ENCODE measurements at regions not wholly inside any gene's neighbourhood (a gene's known extent, or its start where the extent isn't known, plus 50 kb on each side); places are given as distances from the start of the nearest gene placed in this dataset.

DNA sequence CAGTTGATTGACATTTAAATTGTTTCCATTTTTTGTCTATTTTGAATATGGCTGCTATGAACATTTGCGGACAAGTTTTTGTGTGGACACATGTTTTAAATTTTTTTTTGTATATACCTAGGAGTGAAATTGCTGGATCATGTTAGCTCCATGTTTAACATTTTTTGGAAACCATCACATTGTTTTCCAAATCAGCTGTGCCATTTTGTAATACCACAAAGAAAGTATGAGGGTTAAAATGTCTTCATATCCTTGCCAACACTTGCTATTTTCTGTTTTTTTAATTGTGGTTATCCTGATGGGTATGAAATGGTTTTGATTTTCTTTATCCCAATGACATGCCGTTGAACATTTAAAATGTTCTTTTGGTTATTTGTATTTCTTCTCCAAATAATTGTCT is 52.1 kb downstream of the CARTPT start:
- no peak for TF ChIP-seq POLR2A (IDR thresholded peaks at IDR 0.05)
- TF ChIP-seq, protein P1, sequence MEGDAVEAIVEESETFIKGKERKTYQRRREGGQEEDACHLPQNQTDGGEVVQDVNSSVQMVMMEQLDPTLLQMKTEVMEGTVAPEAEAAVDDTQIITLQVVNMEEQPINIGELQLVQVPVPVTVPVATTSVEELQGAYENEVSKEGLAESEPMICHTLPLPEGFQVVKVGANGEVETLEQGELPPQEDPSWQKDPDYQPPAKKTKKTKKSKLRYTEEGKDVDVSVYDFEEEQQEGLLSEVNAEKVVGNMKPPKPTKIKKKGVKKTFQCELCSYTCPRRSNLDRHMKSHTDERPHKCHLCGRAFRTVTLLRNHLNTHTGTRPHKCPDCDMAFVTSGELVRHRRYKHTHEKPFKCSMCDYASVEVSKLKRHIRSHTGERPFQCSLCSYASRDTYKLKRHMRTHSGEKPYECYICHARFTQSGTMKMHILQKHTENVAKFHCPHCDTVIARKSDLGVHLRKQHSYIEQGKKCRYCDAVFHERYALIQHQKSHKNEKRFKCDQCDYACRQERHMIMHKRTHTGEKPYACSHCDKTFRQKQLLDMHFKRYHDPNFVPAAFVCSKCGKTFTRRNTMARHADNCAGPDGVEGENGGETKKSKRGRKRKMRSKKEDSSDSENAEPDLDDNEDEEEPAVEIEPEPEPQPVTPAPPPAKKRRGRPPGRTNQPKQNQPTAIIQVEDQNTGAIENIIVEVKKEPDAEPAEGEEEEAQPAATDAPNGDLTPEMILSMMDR (IDR thresholded peaks at IDR 0.05) = no peak
- 91 to 95% (median 93%) methylated on average over 2 of the region's 2 CpGs for WGBS, 4 donors
- intact Hi-C loops (cut with DNase I) = no loop called here
- no peak for ATAC-seq
- Histone ChIP-seq H3K36me3 (no peaks in the 10 kb centered on the region), H3K27me3 (no peaks in the 10 kb centered on the region), H3K4me3 (no peak overlapping the region), H3K27ac (no peak overlapping the region), H3K9me3 (no peaks in the 10 kb centered on the region), H3K4me1 (no peaks in the 10 kb centered on the region)
- no peak for DNase-seq

DNA sequence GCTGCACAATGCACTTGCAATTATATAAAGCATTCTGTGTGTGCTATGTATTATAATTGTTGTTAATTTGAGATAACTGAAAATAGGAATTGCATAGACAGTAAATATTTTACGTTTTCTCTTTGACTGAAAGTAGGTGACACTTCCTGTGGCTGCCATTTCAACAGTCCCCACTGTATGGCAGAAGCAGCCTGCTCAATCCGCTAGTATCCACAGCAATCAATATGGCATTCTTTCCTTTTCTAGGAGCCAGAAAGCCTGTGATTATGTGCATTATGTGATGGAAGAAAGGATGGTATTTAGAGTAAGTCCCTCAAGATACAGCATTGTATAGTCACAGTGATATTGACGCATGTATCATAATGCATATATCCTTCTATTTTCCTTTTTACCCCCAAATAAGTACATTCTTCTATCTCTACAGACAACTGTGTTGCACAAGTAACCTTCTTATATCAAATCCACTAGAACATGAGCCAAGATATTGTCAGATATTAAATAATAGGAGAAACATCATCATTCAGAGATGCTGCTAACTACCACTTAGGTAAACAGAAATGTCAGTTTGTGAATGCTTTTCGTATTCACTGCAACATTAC is 59.7 kb downstream of the CARTPT start:
- peaks cover 0 to 13% (median 3%) of the 10 kb centered on the region in 12 donors for H3K4me1 ChIP-seq
- no peaks in the 10 kb centered on the region for H3K27me3 ChIP-seq
- no peaks in the 10 kb centered on the region for H3K36me3 ChIP-seq
- no peaks in the 10 kb centered on the region for H3K9me3 ChIP-seq
- no peak overlapping the region for H3K27ac ChIP-seq
- 54 to 69% (median 61%) methylated on average over 4 of the region's 4 CpGs for WGBS, 4 donors
- DNase-seq (peak in 1 of 5 donors; percentile 37), ATAC-seq (peak; percentile 43 to 77 (median 67))
- no peak overlapping the region for H3K4me3 ChIP-seq
- TF ChIP-seq, protein P1 (IDR thresholded peaks at IDR 0.05) = peak; percentile 5 to 73 (median 52)
- no peak for TF ChIP-seq POLR2A (IDR thresholded peaks at IDR 0.05)
- intact Hi-C loops (cut with DNase I) = loop anchor here in 1 of 10 donors (2.0 kb wide), 1 partner anchor 530 kb away; no protein-coding TSS in a partner anchor

DNA sequence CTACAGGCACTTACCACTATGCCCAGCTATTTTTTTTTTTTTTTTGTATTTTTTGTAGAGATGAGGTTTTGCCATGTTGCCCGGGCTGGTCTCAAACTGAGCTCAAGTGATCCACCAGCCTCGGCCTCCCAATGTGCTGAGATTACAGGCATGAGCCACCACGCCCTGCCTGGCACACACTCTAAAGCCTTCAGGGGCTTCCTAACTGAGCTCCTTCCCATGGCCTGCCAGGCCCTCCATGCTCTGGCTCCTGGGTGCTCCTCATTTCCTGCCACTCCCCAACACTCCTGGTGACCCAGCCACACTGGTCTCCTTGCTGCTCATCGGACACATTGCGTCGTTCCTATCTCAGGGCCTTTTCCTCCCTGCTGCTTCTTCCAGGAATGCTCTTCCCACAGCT is 61.5 kb downstream of the CARTPT start:
- WGBS, 4 donors = 85 to 87% (median 86%) methylated on average over 6 of the region's 6 CpGs
- Histone ChIP-seq H3K27ac (no peak overlapping the region), H3K9me3 (no peaks in the 10 kb centered on the region), H3K4me3 (no peak overlapping the region), H3K27me3 (no peaks in the 10 kb centered on the region), H3K4me1 (peaks cover 0 to 13% (median 3%) of the 10 kb centered on the region in 12 donors), H3K36me3 (no peaks in the 10 kb centered on the region)
- ATAC-seq (no peak), DNase-seq (no peak)
- TF ChIP-seq, protein P1 (IDR thresholded peaks at IDR 0.05) = no peak
- TF ChIP-seq POLR2A (IDR thresholded peaks at IDR 0.05) = no peak
- intact Hi-C loops (cut with DNase I) = loop anchor here (2.0 to 10.0 kb wide), 12 partner anchors 142 to 527 kb away; partner anchors contain the start of gene MAP1B (in 7 of the 10)

DNA sequence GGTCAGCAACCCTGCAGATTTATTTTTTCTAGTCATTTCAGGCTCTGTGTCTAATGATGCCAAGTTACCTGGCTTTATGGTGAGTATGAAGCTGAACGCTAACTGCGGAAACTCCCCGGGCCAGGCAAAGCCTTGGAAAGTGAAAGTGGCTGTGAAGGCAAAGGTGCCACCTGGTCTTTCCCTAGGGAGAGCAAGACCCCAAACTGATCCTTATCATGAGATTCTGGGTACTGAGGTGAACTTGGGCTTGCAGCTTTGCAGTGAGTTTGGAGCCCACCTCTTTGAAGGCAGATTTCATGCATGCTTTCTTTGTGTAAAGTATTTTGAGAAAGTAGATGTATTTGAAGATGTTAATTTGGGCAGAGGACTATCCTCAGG is 63.3 kb downstream of the CARTPT start:
- DNase-seq (no peak), ATAC-seq (no peak)
- Histone ChIP-seq H3K4me1 (peaks cover 0 to 13% (median 3%) of the 10 kb centered on the region in 12 donors), H3K36me3 (no peaks in the 10 kb centered on the region), H3K27me3 (no peaks in the 10 kb centered on the region), H3K9me3 (no peaks in the 10 kb centered on the region), H3K4me3 (peak overlapping the region in 6 of 12 donors; percentile 19 to 42 (median 26)), H3K27ac (peak overlapping the region in 1 of 12 donors; percentile 63)
- TF ChIP-seq, protein P1 (IDR thresholded peaks at IDR 0.05) = no peak
- no peak for TF ChIP-seq POLR2A (IDR thresholded peaks at IDR 0.05)
- WGBS, 4 donors = 92 to 94% (median 93%) methylated on average over 3 of the region's 3 CpGs
- intact Hi-C loops (cut with DNase I) = loop anchor here (2.0 to 10.0 kb wide), 14 partner anchors 140 to 526 kb away; partner anchors contain the start of gene MAP1B (in 8 of the 10)
